Loucy (cell line): ENCODE measurements at regions not wholly inside any gene's neighbourhood (a gene's known extent, or its start where the extent isn't known, plus 50 kb on each side); places are given as distances from the start of the nearest gene placed in this dataset.

ENCODE experiments used
- H2AFZ ChIP-seq: fragments of 200-600 bp; sonication (generic); 2 replicates; pipeline ENCODE4 v1.6.0; 2016; ENCODE audit warnings: antibody characterized with exemption, mild to moderate bottlenecking, low read length, moderate library complexity
- H3F3A ChIP-seq: fragments of 200-600 bp; 2 replicates; pipeline ENCODE4 v1.6.0; 2016; ENCODE audit warnings: antibody characterized with exemption, low read depth, mild to moderate bottlenecking
- H3K27me3 ChIP-seq: fragments of 200-600 bp; sonication (generic); 2 replicates; pipeline ENCODE4 v1.6.1; 2014; ENCODE audit warnings: low read length, mild to moderate bottlenecking; ENCODE audit not compliant: insufficient read depth, poor library complexity, severe bottlenecking
- H3K36me3 ChIP-seq: fragments of 200-600 bp; sonication (generic); 2 replicates; pipeline ENCODE4 v1.6.1; 2016; ENCODE audit warnings: low read length; ENCODE audit not compliant: insufficient read depth
- H3K4me1 ChIP-seq: fragments of 200-600 bp; sonication (generic); 2 replicates; pipeline ENCODE4 v1.5.1; 2014; ENCODE audit warnings: low read length, mild to moderate bottlenecking; ENCODE audit not compliant: insufficient read depth, poor library complexity, severe bottlenecking
- H3K4me2 ChIP-seq: fragments of 200-600 bp; sonication (generic); 2 replicates; pipeline ENCODE4 v1.6.0; 2014; ENCODE audit warnings: antibody characterized with exemption, low read length, low read depth, mild to moderate bottlenecking; ENCODE audit not compliant: poor library complexity, severe bottlenecking
- H3K4me3 ChIP-seq: fragments of 200-600 bp; sonication (generic); 2 replicates; pipeline ENCODE4 v1.5.1; 2014; ENCODE audit warnings: low read length, mild to moderate bottlenecking, mixed read lengths; ENCODE audit not compliant: poor library complexity, severe bottlenecking
- H3K79me2 ChIP-seq: fragments of 200-600 bp; sonication (generic); 2 replicates; pipeline ENCODE4 v1.6.1; 2014; ENCODE audit warnings: low read length; ENCODE audit not compliant: insufficient read depth
- H3K9ac ChIP-seq: fragments of 200-600 bp; sonication (generic); 2 replicates; pipeline ENCODE4 v1.6.0; 2014; ENCODE audit warnings: mild to moderate bottlenecking, low read depth, low read length, moderate library complexity; ENCODE audit not compliant: poor library complexity, severe bottlenecking
- H3K9me2 ChIP-seq: fragments of 200-600 bp; sonication (generic); replicated peaks from 2 replicates; pipeline ENCODE4 v1.6.1; 2016; ENCODE audit warnings: low read depth, low read length, mixed read lengths
- H3K9me3 ChIP-seq: fragments of 200-600 bp; sonication (generic); 2 replicates; pipeline ENCODE4 v1.6.1; 2014; ENCODE audit warnings: mild to moderate bottlenecking, antibody characterized with exemption, low read length, low read depth; ENCODE audit not compliant: insufficient read depth
- H4K20me1 ChIP-seq: fragments of 200-600 bp; sonication (generic); 2 replicates; pipeline ENCODE4 v1.6.0; 2014; ENCODE audit warnings: antibody characterized with exemption, low read length, mild to moderate bottlenecking; ENCODE audit not compliant: insufficient read depth, poor library complexity, severe bottlenecking
- EZH2phosphoT487 ChIP-seq: fragments of 200-600 bp; IDR thresholded peaks from 2 replicates; pipeline ENCODE4 v1.6.1; 2018; ENCODE audit warnings: antibody characterized with exemption, mild to moderate bottlenecking, moderate library complexity, borderline replicate concordance
- TF ChIP-seq, protein P1 (sequence below): fragments of 200-600 bp; sonication (generic); conservative IDR thresholded peaks from 2 replicates; pipeline ENCODE4 v1.5.1; 2014; ENCODE audit warnings: mild to moderate bottlenecking, antibody characterized with exemption, low read length

GRCh38 chr13:99129050-99129449, 71.6 kb upstream of the UBAC2 start:
- no peaks in the 10 kb centered on the region for H4K20me1 ChIP-seq
- no peak overlapping the region for H3K4me2 ChIP-seq
- H3K27me3 ChIP-seq: no peaks in the 10 kb centered on the region
- H3K9ac ChIP-seq: no peak overlapping the region
- TF ChIP-seq EZH2phosphoT487: no peak
- TF ChIP-seq, protein P1, sequence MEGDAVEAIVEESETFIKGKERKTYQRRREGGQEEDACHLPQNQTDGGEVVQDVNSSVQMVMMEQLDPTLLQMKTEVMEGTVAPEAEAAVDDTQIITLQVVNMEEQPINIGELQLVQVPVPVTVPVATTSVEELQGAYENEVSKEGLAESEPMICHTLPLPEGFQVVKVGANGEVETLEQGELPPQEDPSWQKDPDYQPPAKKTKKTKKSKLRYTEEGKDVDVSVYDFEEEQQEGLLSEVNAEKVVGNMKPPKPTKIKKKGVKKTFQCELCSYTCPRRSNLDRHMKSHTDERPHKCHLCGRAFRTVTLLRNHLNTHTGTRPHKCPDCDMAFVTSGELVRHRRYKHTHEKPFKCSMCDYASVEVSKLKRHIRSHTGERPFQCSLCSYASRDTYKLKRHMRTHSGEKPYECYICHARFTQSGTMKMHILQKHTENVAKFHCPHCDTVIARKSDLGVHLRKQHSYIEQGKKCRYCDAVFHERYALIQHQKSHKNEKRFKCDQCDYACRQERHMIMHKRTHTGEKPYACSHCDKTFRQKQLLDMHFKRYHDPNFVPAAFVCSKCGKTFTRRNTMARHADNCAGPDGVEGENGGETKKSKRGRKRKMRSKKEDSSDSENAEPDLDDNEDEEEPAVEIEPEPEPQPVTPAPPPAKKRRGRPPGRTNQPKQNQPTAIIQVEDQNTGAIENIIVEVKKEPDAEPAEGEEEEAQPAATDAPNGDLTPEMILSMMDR: no peak
- no peaks in the 10 kb centered on the region for H3F3A ChIP-seq
- no peaks in the 10 kb centered on the region for H3K9me2 ChIP-seq
- no peaks in the 10 kb centered on the region for H3K79me2 ChIP-seq
- no peaks in the 10 kb centered on the region for H3K36me3 ChIP-seq
- peaks cover 26% of the 10 kb centered on the region for H3K4me1 ChIP-seq
- H3K9me3 ChIP-seq: no peaks in the 10 kb centered on the region
- no peak overlapping the region for H2AFZ ChIP-seq
- H3K4me3 ChIP-seq: no peak overlapping the region

DNA sequence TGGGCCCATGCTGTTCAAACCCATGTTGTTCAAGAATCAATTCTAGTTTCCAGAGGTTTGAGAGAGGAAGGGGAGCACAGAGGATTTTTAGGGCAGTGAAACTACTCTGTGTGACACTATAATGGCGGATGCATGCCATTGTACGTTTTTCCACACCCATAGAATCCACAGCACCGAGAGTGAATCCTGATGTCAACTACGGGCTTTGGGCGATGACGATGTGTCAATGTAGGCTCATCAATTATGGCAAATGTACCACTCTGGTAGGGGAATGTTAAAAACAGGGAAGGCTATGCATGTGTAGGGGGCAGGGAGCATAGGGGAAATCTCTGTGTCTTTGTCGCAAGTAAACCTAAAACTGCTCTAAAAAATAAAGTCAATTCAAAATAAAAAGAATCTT, 70.7 kb upstream of the UBAC2 start:
- Histone ChIP-seq H4K20me1 (no peaks in the 10 kb centered on the region), H3K4me2 (no peak overlapping the region)

DNA sequence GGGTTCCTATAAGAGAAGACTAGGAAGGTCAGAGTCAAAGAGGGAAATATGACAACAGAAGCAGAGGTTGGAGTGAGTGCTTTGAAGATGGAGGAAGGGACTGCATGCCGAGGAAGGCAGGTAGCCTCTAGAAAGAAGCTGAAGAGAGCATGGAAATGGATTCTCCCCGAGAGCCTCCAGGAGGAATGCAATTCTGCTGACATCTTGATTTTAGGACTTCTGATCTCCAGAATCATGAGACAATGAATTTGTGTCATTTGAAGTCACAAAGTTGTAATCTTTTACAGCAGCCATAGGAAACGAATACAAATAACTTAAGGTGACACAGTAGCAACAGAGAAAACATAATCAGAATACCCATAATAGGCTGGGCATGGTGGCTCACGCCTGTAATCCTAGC, 69.2 kb upstream of the UBAC2 start:
- Histone ChIP-seq H3K4me3 (no peak overlapping the region), H3K79me2 (no peaks in the 10 kb centered on the region), H3K9me2 (no peaks in the 10 kb centered on the region), H3K27me3 (no peaks in the 10 kb centered on the region), H3K36me3 (no peaks in the 10 kb centered on the region), H4K20me1 (no peaks in the 10 kb centered on the region), H3K9ac (no peak overlapping the region), H3K4me1 (peaks cover 11% of the 10 kb centered on the region), H3K9me3 (no peaks in the 10 kb centered on the region), H3F3A (no peaks in the 10 kb centered on the region), H3K4me2 (no peak overlapping the region), H2AFZ (no peak overlapping the region)
- TF ChIP-seq, protein P1: no peak
- TF ChIP-seq EZH2phosphoT487: no peak

More for the DNA sequence above, 70.7 kb upstream of the UBAC2 start:
- H3K9me2 ChIP-seq: no peaks in the 10 kb centered on the region
- no peaks in the 10 kb centered on the region for H3F3A ChIP-seq
- no peak overlapping the region for H2AFZ ChIP-seq
- TF ChIP-seq, protein P1: no peak
- TF ChIP-seq EZH2phosphoT487: no peak
- H3K9ac ChIP-seq: no peak overlapping the region
- H3K4me1 ChIP-seq: peaks cover 17% of the 10 kb centered on the region
- no peaks in the 10 kb centered on the region for H3K27me3 ChIP-seq
- no peaks in the 10 kb centered on the region for H3K36me3 ChIP-seq
- H3K9me3 ChIP-seq: no peaks in the 10 kb centered on the region
- no peak overlapping the region for H3K4me3 ChIP-seq
- H3K79me2 ChIP-seq: no peaks in the 10 kb centered on the region
